ENCODE measurements at regions not wholly inside any gene's neighbourhood (a gene's known extent, or its start where the extent isn't known, plus 50 kb on each side); places are given as distances from the start of the nearest gene placed in this dataset.
A peak's percentile ranks its signal among the peaks of the same experiment; 100 is the strongest.

DNA sequence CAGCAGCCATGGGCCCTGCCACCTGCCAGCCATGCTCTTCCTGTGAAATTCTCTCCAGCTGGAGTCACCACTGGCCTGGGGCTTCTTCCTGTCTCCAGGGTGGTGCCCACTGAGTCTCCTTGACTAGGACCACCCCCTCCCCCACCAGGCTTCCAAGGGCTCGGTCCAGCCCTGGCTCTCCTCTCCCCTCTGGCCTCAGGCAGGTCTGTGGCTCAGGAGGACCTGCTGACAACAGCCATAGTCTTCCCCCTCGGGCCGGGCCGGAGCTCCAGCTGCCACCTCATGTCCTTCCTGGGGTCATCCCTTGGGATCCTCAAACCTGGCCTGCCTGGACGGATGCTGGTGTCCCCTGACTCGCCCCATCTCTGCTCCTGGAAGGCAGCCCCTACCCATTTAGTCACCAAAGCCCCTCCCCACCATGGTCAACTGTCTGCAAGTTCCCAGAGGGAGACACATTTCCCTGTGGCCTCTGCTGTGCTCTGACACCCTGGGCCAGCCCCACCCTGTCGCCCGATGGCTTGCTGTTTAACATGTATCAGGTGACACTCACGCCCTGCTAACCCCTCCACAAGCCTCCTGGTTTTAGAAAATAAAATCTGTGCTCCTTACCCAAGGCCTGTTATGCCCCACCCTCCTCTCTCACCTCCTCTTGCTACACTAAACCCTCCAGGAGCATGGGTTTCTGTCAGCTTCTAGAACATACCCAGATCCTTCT is 186.2 kb downstream of the RBFOX3 start (continued):
- TF ChIP-seq, protein P1, sequence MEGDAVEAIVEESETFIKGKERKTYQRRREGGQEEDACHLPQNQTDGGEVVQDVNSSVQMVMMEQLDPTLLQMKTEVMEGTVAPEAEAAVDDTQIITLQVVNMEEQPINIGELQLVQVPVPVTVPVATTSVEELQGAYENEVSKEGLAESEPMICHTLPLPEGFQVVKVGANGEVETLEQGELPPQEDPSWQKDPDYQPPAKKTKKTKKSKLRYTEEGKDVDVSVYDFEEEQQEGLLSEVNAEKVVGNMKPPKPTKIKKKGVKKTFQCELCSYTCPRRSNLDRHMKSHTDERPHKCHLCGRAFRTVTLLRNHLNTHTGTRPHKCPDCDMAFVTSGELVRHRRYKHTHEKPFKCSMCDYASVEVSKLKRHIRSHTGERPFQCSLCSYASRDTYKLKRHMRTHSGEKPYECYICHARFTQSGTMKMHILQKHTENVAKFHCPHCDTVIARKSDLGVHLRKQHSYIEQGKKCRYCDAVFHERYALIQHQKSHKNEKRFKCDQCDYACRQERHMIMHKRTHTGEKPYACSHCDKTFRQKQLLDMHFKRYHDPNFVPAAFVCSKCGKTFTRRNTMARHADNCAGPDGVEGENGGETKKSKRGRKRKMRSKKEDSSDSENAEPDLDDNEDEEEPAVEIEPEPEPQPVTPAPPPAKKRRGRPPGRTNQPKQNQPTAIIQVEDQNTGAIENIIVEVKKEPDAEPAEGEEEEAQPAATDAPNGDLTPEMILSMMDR (IDR thresholded peaks at IDR 0.05) = no peak
- TF ChIP-seq HEYL (CRISPR knock-in tag; IDR thresholded peaks at IDR 0.05) = no peak

DNA sequence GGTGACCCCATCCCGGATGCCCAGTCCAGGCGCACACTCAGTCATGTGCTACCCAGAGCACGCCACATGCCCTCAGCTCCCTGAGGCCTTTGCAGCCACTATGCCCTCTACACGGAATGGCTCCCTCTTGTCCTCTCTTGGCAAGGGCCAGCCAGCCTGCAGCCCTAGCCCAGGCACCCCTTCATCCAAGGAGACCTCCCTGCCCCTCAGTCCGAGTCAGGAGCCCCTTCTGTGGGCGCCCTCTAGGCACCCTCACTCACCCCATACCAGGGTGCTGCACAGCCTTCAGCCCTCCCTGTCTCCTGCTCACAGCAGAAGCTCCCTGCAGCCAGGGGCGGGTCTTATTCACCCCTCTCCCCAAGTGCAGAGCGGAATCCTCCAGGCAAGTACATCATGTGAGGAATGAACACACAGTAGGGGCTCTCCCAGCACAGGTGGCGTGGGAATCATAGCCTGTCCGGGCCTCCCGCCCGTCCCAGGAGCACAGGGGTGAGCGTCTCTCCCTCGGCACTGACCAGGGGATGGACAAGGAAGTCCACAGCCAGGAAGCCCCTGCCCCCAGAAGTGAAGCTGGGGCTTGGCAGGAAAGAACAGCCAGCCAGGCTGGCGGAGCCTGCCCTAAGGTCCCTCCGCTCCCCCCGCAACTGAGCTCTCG is 186.9 kb downstream of the RBFOX3 start:
- Histone ChIP-seq H3K9me3 (no peaks in the 10 kb centered on the region), H3K4me3 (no peak overlapping the region), H3K4me1 (peaks cover 64% of the 10 kb centered on the region), H3K27ac (peak overlapping the region; percentile 23 to 58; a peak in 4 of 6 replicates), H3K4me2 (no peak overlapping the region; the same call in 2 of the 3 replicates)
- ChIA-PET CTCF (interaction anchor here (0.8 to 5.0 kb wide), 5 partner anchors 22 to 359 kb away, joined by 3 to 23 read pairs (median 3); no protein-coding TSS in a partner anchor), POLR2A (no interaction called here)
- no peak for TF ChIP-seq ZC3H11A (IDR thresholded peaks at IDR 0.05)
- no peak for TF ChIP-seq BHLHE40 (IDR thresholded peaks at IDR 0.05; ENCODE audit: low read depth, low read length)
- TF ChIP-seq FOSL2 (IDR thresholded peaks at IDR 0.05) = no peak
- no peak for TF ChIP-seq FOSL2 (CRISPR knock-in tag; IDR thresholded peaks at IDR 0.05)
- TF ChIP-seq CHD4 (IDR thresholded peaks at IDR 0.05; ENCODE audit: borderline replicate concordance) = no peak
- TF ChIP-seq, protein P2, sequence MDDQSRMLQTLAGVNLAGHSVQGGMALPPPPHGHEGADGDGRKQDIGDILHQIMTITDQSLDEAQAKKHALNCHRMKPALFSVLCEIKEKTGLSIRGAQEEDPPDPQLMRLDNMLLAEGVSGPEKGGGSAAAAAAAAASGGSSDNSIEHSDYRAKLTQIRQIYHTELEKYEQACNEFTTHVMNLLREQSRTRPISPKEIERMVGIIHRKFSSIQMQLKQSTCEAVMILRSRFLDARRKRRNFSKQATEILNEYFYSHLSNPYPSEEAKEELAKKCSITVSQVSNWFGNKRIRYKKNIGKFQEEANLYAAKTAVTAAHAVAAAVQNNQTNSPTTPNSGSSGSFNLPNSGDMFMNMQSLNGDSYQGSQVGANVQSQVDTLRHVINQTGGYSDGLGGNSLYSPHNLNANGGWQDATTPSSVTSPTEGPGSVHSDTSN (IDR thresholded peaks at IDR 0.05) = no peak
- no peak for TF ChIP-seq RFX5 (IDR thresholded peaks at IDR 0.05)
- no peak for TF ChIP-seq NPAS2 (CRISPR knock-in tag; IDR thresholded peaks at IDR 0.05; ENCODE audit: borderline replicate concordance)
- TF ChIP-seq MAZ (IDR thresholded peaks at IDR 0.05; ENCODE audit: borderline replicate concordance, low read depth, low read length) = no peak
- no peak for TF ChIP-seq PHF8 (IDR thresholded peaks at IDR 0.05; ENCODE audit: borderline replicate concordance, low read depth)
- TF ChIP-seq, protein P3, sequence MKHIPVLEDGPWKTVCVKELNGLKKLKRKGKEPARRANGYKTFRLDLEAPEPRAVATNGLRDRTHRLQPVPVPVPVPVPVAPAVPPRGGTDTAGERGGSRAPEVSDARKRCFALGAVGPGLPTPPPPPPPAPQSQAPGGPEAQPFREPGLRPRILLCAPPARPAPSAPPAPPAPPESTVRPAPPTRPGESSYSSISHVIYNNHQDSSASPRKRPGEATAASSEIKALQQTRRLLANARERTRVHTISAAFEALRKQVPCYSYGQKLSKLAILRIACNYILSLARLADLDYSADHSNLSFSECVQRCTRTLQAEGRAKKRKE (CRISPR knock-in tag; IDR thresholded peaks at IDR 0.05; ENCODE audit: low read depth) = no peak
- no peak for TF ChIP-seq NR3C1 (IDR thresholded peaks at IDR 0.05)
- TF ChIP-seq, protein P4, sequence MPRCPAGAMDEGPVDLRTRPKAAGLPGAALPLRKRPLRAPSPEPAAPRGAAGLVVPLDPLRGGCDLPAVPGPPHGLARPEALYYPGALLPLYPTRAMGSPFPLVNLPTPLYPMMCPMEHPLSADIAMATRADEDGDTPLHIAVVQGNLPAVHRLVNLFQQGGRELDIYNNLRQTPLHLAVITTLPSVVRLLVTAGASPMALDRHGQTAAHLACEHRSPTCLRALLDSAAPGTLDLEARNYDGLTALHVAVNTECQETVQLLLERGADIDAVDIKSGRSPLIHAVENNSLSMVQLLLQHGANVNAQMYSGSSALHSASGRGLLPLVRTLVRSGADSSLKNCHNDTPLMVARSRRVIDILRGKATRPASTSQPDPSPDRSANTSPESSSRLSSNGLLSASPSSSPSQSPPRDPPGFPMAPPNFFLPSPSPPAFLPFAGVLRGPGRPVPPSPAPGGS (IDR thresholded peaks at IDR 0.05) = no peak
- TF ChIP-seq HEYL (CRISPR knock-in tag; IDR thresholded peaks at IDR 0.05) = no peak
- no peak for TF ChIP-seq EHF (CRISPR knock-in tag; IDR thresholded peaks at IDR 0.05)
- TF ChIP-seq JUN (IDR thresholded peaks at IDR 0.05) = no peak
- TF ChIP-seq TP53 (CRISPR knock-in tag; IDR thresholded peaks at IDR 0.05) = no peak
- TF ChIP-seq HOXB5 (CRISPR knock-in tag; IDR thresholded peaks at IDR 0.05) = no peak
- no peak for TF ChIP-seq RARB (CRISPR knock-in tag; IDR thresholded peaks at IDR 0.05)
- DNase-seq (ENCODE audit: low read depth in 1 of 2, low spot score in 1 of 2) (no peak), FAIRE-seq (no peak), ATAC-seq (no peak)
- 88% methylated on average over 15 of the region's 18 CpGs for WGBS (ENCODE audit: missing lambda C conversion rate)

Data from A549 (cell line).